HG03064 (cell line): ENCODE measurements at regions not wholly inside any gene's neighbourhood (a gene's known extent, or its start where the extent isn't known, plus 50 kb on each side); places are given as distances from the start of the nearest gene placed in this dataset.
"Not testable (repeated sequence)": the region's sequence is repeated elsewhere in the genome, so short reads cannot be mapped to it uniquely, and the experiment has no call there.

ENCODE experiments used
- ATAC-seq: cut with Tn5 transposase; IDR thresholded peaks from one replicate; pipeline ENCODE4 v1.9.1; 2021; ENCODE audit warnings: low read depth; ENCODE audit not compliant: unreplicated experiment

GRCh38 chr1:244288663-244289062 lies 163.0 kb downstream of the ADSS2 start:
- no peak for ATAC-seq

- no peak for ATAC-seq
Observed at GRCh38 chr1:244289991-244290785, 161.5 kb downstream of the ADSS2 start.

GRCh38 chr1:244291236-244292201 lies 160.2 kb downstream of the ADSS2 start:
- ATAC-seq: no peak

GRCh38 chr1:244294599-244295224 lies 157.0 kb downstream of the ADSS2 start:
- ATAC-seq: no peak

GRCh38 chr1:244296003-244296402 lies 155.7 kb downstream of the ADSS2 start:
- ATAC-seq: no peak

- no peak for ATAC-seq
Observed at GRCh38 chr1:244296447-244296846, 155.3 kb downstream of the ADSS2 start.

GRCh38 chr1:244297087-244297486 lies 154.6 kb downstream of the ADSS2 start:
- no peak for ATAC-seq

GRCh38 chr1:244297616-244298015 lies 154.1 kb downstream of the ADSS2 start:
- no peak for ATAC-seq

- not testable (repeated sequence) for ATAC-seq
Observed at GRCh38 chr1:244300029-244300375, 151.7 kb downstream of the ADSS2 start.

GRCh38 chr1:244301595-244302130 lies 150.0 kb downstream of the ADSS2 start:
- ATAC-seq: no peak

GRCh38 chr1:244302876-244303609 lies 148.7 kb downstream of the ADSS2 start:
- no peak for ATAC-seq

GRCh38 chr1:244303610-244303969 lies 148.1 kb downstream of the ADSS2 start:
- ATAC-seq: no peak

GRCh38 chr1:244304156-244304555 lies 147.6 kb downstream of the ADSS2 start:
- no peak for ATAC-seq

- ATAC-seq: no peak
Observed at GRCh38 chr1:244304656-244305055, 147.1 kb downstream of the ADSS2 start.

GRCh38 chr1:244305776-244306341 lies 145.8 kb downstream of the ADSS2 start:
- no peak for ATAC-seq

- ATAC-seq: no peak
Observed at GRCh38 chr1:244306544-244306943, 145.2 kb downstream of the ADSS2 start.

- not testable (repeated sequence) for ATAC-seq
Observed at GRCh38 chr1:244309191-244309590, 142.5 kb downstream of the ADSS2 start.

GRCh38 chr1:244311784-244312532 lies 139.8 kb downstream of the ADSS2 start:
- ATAC-seq: no peak

GRCh38 chr1:244313346-244313745 lies 138.4 kb downstream of the ADSS2 start:
- ATAC-seq: no peak
